ENCODE measurements at regions not wholly inside any gene's neighbourhood (a gene's known extent, or its start where the extent isn't known, plus 50 kb on each side); places are given as distances from the start of the nearest gene placed in this dataset.

- DNase-seq: no peak
These were observed 54.3 kb upstream of the KCND2 start for GRCh38 chr7:120218712-120219111.

- no peak for DNase-seq
These were observed 51.3 kb upstream of the KCND2 start for GRCh38 chr7:120221666-120222065.
